Neuronal stem cell (in vitro differentiated cells): ENCODE measurements at regions not wholly inside any gene's neighbourhood (a gene's known extent, or its start where the extent isn't known, plus 50 kb on each side); places are given as distances from the start of the nearest gene placed in this dataset.

ENCODE experiments used
- DNase-seq: peaks from one replicate; pipeline ENCODE4 v3.0.0-alpha.2; 2013; ENCODE audit warnings: low spot score
- H2AFZ ChIP-seq: one replicate; pipeline ENCODE4 v1.6.1; 2013; ENCODE audit warnings: mild to moderate bottlenecking, low read length, inconsistent platforms
- H2AK5ac ChIP-seq: 2 replicates; pipeline ENCODE4 v1.6.1; 2013; ENCODE audit warnings: low read depth, mild to moderate bottlenecking, inconsistent platforms, low read length, moderate library complexity, mixed read lengths
- H2BK120ac ChIP-seq: 2 replicates; pipeline ENCODE4 v1.6.1; 2013; ENCODE audit warnings: low read depth, mild to moderate bottlenecking, inconsistent platforms, low read length, moderate library complexity, mixed read lengths
- H2BK12ac ChIP-seq: one replicate; pipeline ENCODE4 v1.6.1; 2013; ENCODE audit warnings: low read length, inconsistent platforms
- H2BK15ac ChIP-seq: 2 replicates; pipeline ENCODE4 v1.6.1; 2013; ENCODE audit warnings: mild to moderate bottlenecking, low read length, inconsistent platforms, mixed read lengths
- H2BK5ac ChIP-seq: one replicate; pipeline ENCODE4 v1.6.1; 2013; ENCODE audit warnings: inconsistent platforms, mild to moderate bottlenecking, low read length, moderate library complexity
- H3K14ac ChIP-seq: one replicate; pipeline ENCODE4 v1.6.1; 2013; ENCODE audit warnings: low read length, inconsistent platforms
- H3K18ac ChIP-seq: 2 replicates; pipeline ENCODE4 v1.6.1; 2013; ENCODE audit warnings: low read length, inconsistent platforms
- H3K23ac ChIP-seq: 2 replicates; pipeline ENCODE4 v1.6.1; 2013; ENCODE audit warnings: low read depth, mild to moderate bottlenecking, mixed read lengths, low read length, inconsistent platforms; ENCODE audit not compliant: poor library complexity
- H3K27ac ChIP-seq: replicated peaks from 3 replicates; pipeline ENCODE4 v1.5.1; 2013; ENCODE audit warnings: low read length, inconsistent platforms
- H3K27me3 ChIP-seq, 3 experiments: 2 replicates each; pipeline ENCODE4 v1.6.1; 2013; ENCODE audit warnings: low read length in 3 of 3, mild to moderate bottlenecking in 2 of 3, inconsistent platforms in 1 of 3, low read depth in 1 of 3, mixed read lengths in 1 of 3, moderate library complexity in 1 of 3; ENCODE audit not compliant: control insufficient read depth in 3 of 3, insufficient read depth in 3 of 3
- H3K36me3 ChIP-seq, 2 donors: replicated peaks in 1 of 2; 2 replicates each; pipeline ENCODE4 v1.6.1; 2013; ENCODE audit warnings: low read length in 2 of 2; ENCODE audit not compliant: control insufficient read depth in 2 of 2, insufficient read depth in 2 of 2
- H3K4ac ChIP-seq: 2 replicates; pipeline ENCODE4 v1.6.1; 2013; ENCODE audit warnings: inconsistent platforms, mild to moderate bottlenecking, low read length, moderate library complexity
- H3K4me1 ChIP-seq, 2 donors: 1 replicate in 1 of 2; 2 replicates in 1 of 2; pipeline ENCODE4 v1.6.1; 2013; ENCODE audit warnings: low read length in 2 of 2, low read depth in 1 of 2; ENCODE audit not compliant: control insufficient read depth in 2 of 2, insufficient read depth in 1 of 2
- H3K4me2 ChIP-seq: one replicate; pipeline ENCODE4 v1.6.1; 2013; ENCODE audit warnings: mild to moderate bottlenecking, low read length, inconsistent platforms; ENCODE audit not compliant: insufficient read depth, poor library complexity, severe bottlenecking
- H3K4me3 ChIP-seq, 2 donors: 2 replicates each; pipeline ENCODE4 v1.5.1; 2013; ENCODE audit warnings: low read length in 2 of 2, mild to moderate bottlenecking in 2 of 2, inconsistent platforms in 1 of 2, moderate library complexity in 1 of 2
- H3K79me1 ChIP-seq: one replicate; pipeline ENCODE4 v1.6.1; 2013; ENCODE audit warnings: low read depth, mild to moderate bottlenecking, inconsistent platforms, low read length, moderate library complexity
- H3K9ac ChIP-seq: one replicate; pipeline ENCODE4 v1.6.1; 2013; ENCODE audit warnings: mild to moderate bottlenecking, low read depth, low read length, inconsistent platforms; ENCODE audit not compliant: poor library complexity
- H3K9me3 ChIP-seq, 2 donors: replicated peaks in 1 of 2; 2 replicates each; pipeline versions ENCODE3 to v1.6.1; 2013; ENCODE audit warnings: low read length in 2 of 2, mild to moderate bottlenecking in 2 of 2, inconsistent platforms in 1 of 2, low read depth in 1 of 2, mixed read lengths in 1 of 2, moderate library complexity in 1 of 2; ENCODE audit not compliant: control insufficient read depth in 2 of 2, insufficient read depth in 1 of 2
- H4K8ac ChIP-seq: one replicate; pipeline ENCODE4 v1.6.1; 2013; ENCODE audit warnings: low read depth, mild to moderate bottlenecking, inconsistent platforms, low read length, moderate library complexity
- H4K91ac ChIP-seq: one replicate; pipeline ENCODE4 v1.6.1; 2013; ENCODE audit warnings: low read length, low read depth, mild to moderate bottlenecking, inconsistent platforms; ENCODE audit not compliant: poor library complexity
- WGBS, 2 donors: extraction: QIAGEN DNeasy Blood & Tissue Kit; methylation state at CpG; one replicate each; pipeline ENCODE4 v1.1.7; 2013; ENCODE audit warnings: missing lambda C conversion rate in 2 of 2, mixed read lengths in 1 of 2; ENCODE audit not compliant: insufficient read length in 2 of 2, insufficient replicate concordance in 1 of 2; ENCODE audit errors: extremely low coverage in 2 of 2; 5-methylcytosine and 5-hydroxymethylcytosine counted together

- Histone ChIP-seq H3K9me3 (no peaks in the 10 kb centered on the region), H2BK120ac (no peak overlapping the region), H3K79me1 (no peaks in the 10 kb centered on the region), H3K4me3 (no peak overlapping the region), H3K4ac (no peak overlapping the region), H3K27me3 (no peaks in the 10 kb centered on the region), H4K8ac (no peak overlapping the region), H3K4me2 (no peak overlapping the region), H2AK5ac (no peak overlapping the region), H2AFZ (no peak overlapping the region), H4K91ac (no peak overlapping the region), H3K9ac (no peak overlapping the region), H2BK5ac (no peak overlapping the region), H3K27ac (no peak overlapping the region), H3K23ac (no peak overlapping the region), H3K18ac (peak overlapping the region; percentile 55), H3K4me1 (peaks cover 0 to 1% of the 10 kb centered on the region in 2 donors), H2BK15ac (no peak overlapping the region), H2BK12ac (no peak overlapping the region), H3K14ac (no peak overlapping the region), H3K36me3 (no peaks in the 10 kb centered on the region)
- no CpG with 5 or more reads among the region's 3 CpGs for WGBS, 2 donors
- DNase-seq = no peak
These were observed 372.4 kb upstream of the OR4E1 start for GRCh38 chr14:22046063-22046462.

GRCh38 chr14:22044193-22044592, 370.6 kb upstream of the OR4E1 start:
- H4K91ac ChIP-seq = no peak overlapping the region
- H3K4me2 ChIP-seq = no peak overlapping the region
- no peaks in the 10 kb centered on the region for H3K79me1 ChIP-seq
- H2AFZ ChIP-seq = no peak overlapping the region
- H2AK5ac ChIP-seq = no peak overlapping the region
- H3K9ac ChIP-seq = no peak overlapping the region
- H2BK5ac ChIP-seq = no peak overlapping the region
- no peak overlapping the region for H2BK12ac ChIP-seq
- no peaks in the 10 kb centered on the region for H3K27me3 ChIP-seq
- H3K4me1 ChIP-seq = peaks cover 0 to 3% of the 10 kb centered on the region in 2 donors
- no CpG with 5 or more reads among the region's 5 CpGs for WGBS, 2 donors
- no peak overlapping the region for H3K18ac ChIP-seq
- H3K27ac ChIP-seq = no peak overlapping the region
- H3K4me3 ChIP-seq = no peak overlapping the region
- no peak overlapping the region for H2BK15ac ChIP-seq
- DNase-seq = no peak
- no peak overlapping the region for H3K14ac ChIP-seq
- H3K36me3 ChIP-seq = no peaks in the 10 kb centered on the region
- H4K8ac ChIP-seq = no peak overlapping the region
- no peak overlapping the region for H3K23ac ChIP-seq
- no peaks in the 10 kb centered on the region for H3K9me3 ChIP-seq
- no peak overlapping the region for H2BK120ac ChIP-seq
- no peak overlapping the region for H3K4ac ChIP-seq

- peaks cover 0 to 3% of the 10 kb centered on the region in 2 donors for H3K4me1 ChIP-seq
- no peak overlapping the region for H3K23ac ChIP-seq
- no peaks in the 10 kb centered on the region for H3K79me1 ChIP-seq
- no peak overlapping the region for H4K8ac ChIP-seq
- no peak overlapping the region for H2BK5ac ChIP-seq
- no peak overlapping the region for H2AFZ ChIP-seq
- no CpG with 5 or more reads among the region's 3 CpGs for WGBS, 2 donors
- H2BK15ac ChIP-seq = no peak overlapping the region
- no peak overlapping the region for H3K4me2 ChIP-seq
- H3K27me3 ChIP-seq = no peaks in the 10 kb centered on the region
- H3K18ac ChIP-seq = no peak overlapping the region
- no peak overlapping the region for H3K4ac ChIP-seq
- H3K36me3 ChIP-seq = no peaks in the 10 kb centered on the region
- peak overlapping the region; percentile 4 for H3K27ac ChIP-seq
- no peak overlapping the region for H4K91ac ChIP-seq
- DNase-seq = no peak
- H2AK5ac ChIP-seq = no peak overlapping the region
- H3K9ac ChIP-seq = no peak overlapping the region
- no peak overlapping the region for H2BK120ac ChIP-seq
- no peak overlapping the region for H2BK12ac ChIP-seq
- no peak overlapping the region for H3K4me3 ChIP-seq
- H3K14ac ChIP-seq = no peak overlapping the region
- H3K9me3 ChIP-seq = no peaks in the 10 kb centered on the region
These were observed 367.1 kb upstream of the OR4E1 start for GRCh38 chr14:22040781-22041125.

GRCh38 chr14:22039938-22040780, 366.5 kb upstream of the OR4E1 start:
- H2BK15ac ChIP-seq = no peak overlapping the region
- no peak overlapping the region for H2AFZ ChIP-seq
- no peak overlapping the region for H2BK5ac ChIP-seq
- H3K9me3 ChIP-seq = no peaks in the 10 kb centered on the region
- no peak overlapping the region for H3K14ac ChIP-seq
- H3K4ac ChIP-seq = no peak overlapping the region
- H4K8ac ChIP-seq = no peak overlapping the region
- no peak overlapping the region for H2AK5ac ChIP-seq
- H3K23ac ChIP-seq = no peak overlapping the region
- no peak overlapping the region for H3K9ac ChIP-seq
- no peak overlapping the region for H2BK120ac ChIP-seq
- no peak for DNase-seq
- no peak overlapping the region for H4K91ac ChIP-seq
- H3K4me1 ChIP-seq = peaks cover 0 to 3% of the 10 kb centered on the region in 2 donors
- WGBS, 2 donors = no CpG with 5 or more reads among the region's 6 CpGs
- H2BK12ac ChIP-seq = no peak overlapping the region
- no peak overlapping the region for H3K4me3 ChIP-seq
- H3K27me3 ChIP-seq = no peaks in the 10 kb centered on the region
- peak overlapping the region; percentile 4 for H3K27ac ChIP-seq
- H3K18ac ChIP-seq = no peak overlapping the region
- no peak overlapping the region for H3K4me2 ChIP-seq
- H3K79me1 ChIP-seq = no peaks in the 10 kb centered on the region
- no peaks in the 10 kb centered on the region for H3K36me3 ChIP-seq
